ENCODE measurements at regions not wholly inside any gene's neighbourhood (a gene's known extent, or its start where the extent isn't known, plus 50 kb on each side); places are given as distances from the start of the nearest gene placed in this dataset.

DNA sequence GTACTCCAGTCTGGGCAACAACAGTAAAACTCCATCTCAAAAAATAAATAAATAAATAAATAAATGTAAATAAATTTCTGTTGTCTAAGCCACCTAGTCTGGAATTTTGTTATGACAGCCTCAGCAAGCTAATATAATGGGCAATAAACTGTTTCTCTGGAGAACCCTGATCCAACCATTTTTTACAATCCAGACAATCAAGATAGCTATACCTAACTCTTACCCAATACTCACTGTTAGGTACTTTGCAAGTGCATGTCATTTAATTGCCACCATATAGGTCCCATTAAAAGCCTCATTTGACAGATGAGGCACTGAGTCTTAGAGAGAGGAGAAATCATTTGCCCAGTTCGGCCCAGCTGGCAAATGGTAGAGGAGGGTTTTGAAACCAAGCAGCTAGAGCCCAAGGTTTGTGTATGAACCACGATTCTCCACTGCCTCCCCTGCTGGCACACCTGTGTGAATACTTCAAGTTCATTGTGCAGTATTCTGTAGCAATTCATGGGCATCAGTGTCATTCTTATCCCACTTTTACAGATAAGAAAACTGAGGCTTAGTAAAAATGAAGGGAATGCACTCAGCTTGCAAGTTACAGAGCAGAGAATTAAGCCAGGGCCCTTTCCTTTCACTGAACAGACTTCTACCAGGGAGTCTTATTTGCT, 107.0 kb upstream of the UBE2E1 start:
- Histone ChIP-seq H3K27ac (no peak overlapping the region), H3K36me3 (replicated peaks in 1 of 2; ENCODE audit: insufficient read depth in 1 of 2, low read depth in 2 of 2) (no peaks in the 10 kb centered on the region), H3K4me1 (no peaks in the 10 kb centered on the region), H3K4me3 (no peak overlapping the region), H3K27me3 (no peaks in the 10 kb centered on the region), H3K9me3 (no peaks in the 10 kb centered on the region)
- WGBS, 2 donors = 43% methylated on average over 2 of the region's 2 CpGs
- TF ChIP-seq, protein P1, sequence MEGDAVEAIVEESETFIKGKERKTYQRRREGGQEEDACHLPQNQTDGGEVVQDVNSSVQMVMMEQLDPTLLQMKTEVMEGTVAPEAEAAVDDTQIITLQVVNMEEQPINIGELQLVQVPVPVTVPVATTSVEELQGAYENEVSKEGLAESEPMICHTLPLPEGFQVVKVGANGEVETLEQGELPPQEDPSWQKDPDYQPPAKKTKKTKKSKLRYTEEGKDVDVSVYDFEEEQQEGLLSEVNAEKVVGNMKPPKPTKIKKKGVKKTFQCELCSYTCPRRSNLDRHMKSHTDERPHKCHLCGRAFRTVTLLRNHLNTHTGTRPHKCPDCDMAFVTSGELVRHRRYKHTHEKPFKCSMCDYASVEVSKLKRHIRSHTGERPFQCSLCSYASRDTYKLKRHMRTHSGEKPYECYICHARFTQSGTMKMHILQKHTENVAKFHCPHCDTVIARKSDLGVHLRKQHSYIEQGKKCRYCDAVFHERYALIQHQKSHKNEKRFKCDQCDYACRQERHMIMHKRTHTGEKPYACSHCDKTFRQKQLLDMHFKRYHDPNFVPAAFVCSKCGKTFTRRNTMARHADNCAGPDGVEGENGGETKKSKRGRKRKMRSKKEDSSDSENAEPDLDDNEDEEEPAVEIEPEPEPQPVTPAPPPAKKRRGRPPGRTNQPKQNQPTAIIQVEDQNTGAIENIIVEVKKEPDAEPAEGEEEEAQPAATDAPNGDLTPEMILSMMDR (IDR thresholded peaks at IDR 0.05) = no peak
- DNase-seq = no peak
- ATAC-seq = no peak
- intact Hi-C loops (cut with DNase I) = no loop called here

DNA sequence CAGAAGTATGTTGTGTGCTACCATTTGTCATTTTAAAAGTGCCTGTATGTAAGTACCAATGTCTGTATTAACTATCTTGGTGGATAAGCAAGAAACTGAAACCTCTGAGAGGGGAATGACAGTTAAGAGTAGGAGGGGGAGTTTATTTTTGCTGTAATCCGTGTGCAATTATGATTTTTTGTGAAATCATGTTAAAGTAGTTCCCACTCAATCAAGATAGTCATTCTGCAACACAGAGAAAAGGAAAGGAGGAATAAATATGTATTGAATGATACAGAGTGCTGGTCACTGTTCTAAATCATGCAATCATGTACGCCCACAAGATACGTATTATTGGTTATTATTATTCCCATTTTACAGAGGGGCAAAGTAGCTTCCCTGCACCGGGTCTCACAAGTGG, 105.1 kb upstream of the UBE2E1 start:
- WGBS, 2 donors = 69 to 73% methylated on average over 4 of the region's 4 CpGs
- Histone ChIP-seq H3K4me1 (no peaks in the 10 kb centered on the region), H3K4me3 (no peak overlapping the region), H3K9me3 (no peaks in the 10 kb centered on the region), H3K27ac (no peak overlapping the region), H3K36me3 (replicated peaks in 1 of 2; ENCODE audit: insufficient read depth in 1 of 2, low read depth in 2 of 2) (no peaks in the 10 kb centered on the region), H3K27me3 (no peaks in the 10 kb centered on the region)
- no peak for DNase-seq
- intact Hi-C loops (cut with DNase I) = no loop called here
- no peak for ATAC-seq
- TF ChIP-seq, protein P1 (IDR thresholded peaks at IDR 0.05) = no peak
- no peak for TF ChIP-seq POLR2A (IDR thresholded peaks at IDR 0.05)

DNA sequence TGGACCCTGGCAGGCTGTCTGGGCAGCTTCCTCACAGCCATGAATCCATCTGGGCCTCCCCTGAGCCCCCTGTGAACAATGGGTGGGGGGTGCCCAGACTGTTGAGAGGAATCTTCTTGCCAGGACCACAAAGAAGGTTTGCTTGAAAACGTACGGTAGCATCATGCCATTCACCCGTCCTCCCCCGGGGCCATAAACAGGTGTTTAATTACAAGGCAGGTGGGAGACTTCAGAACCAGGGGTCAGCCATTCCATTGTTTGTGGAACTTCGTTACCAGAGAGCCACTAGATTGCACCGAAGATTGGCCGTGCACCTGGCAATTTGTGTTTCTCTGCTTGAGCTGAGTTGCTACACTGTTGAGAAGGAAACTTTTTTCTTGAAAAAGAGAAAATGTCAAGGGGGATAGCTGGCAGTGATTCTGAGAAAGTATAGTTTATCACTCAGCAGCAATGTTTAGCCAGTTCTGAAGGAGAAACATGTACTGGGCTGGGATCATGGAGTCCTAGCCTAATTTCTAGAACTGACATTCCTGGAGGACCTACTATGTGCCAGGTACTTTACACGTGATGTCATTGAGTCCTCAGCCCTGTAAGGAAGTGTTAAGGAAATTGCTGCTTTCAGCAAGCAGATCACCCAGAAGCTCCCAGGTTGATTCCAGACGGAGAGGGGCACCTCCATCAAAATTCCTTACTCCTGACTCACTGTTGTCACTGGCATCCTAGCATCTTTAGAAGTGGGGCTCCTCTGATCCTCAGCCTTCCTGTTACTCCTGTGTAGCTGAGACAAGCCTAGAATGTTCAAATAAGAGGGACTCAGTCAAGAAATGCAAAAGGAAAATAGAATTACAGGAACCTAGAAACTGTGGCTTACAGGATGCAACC, 103.8 kb upstream of the UBE2E1 start:
- intact Hi-C loops (cut with DNase I) = no loop called here
- Histone ChIP-seq H3K36me3 (replicated peaks in 1 of 2; ENCODE audit: insufficient read depth in 1 of 2, low read depth in 2 of 2) (no peaks in the 10 kb centered on the region), H3K9me3 (no peaks in the 10 kb centered on the region), H3K4me3 (no peak overlapping the region), H3K27ac (no peak overlapping the region), H3K27me3 (no peaks in the 10 kb centered on the region), H3K4me1 (no peaks in the 10 kb centered on the region)
- no peak for ATAC-seq
- TF ChIP-seq, protein P1 (IDR thresholded peaks at IDR 0.05) = no peak
- TF ChIP-seq POLR2A (IDR thresholded peaks at IDR 0.05) = no peak
- no peak for DNase-seq
- 31 to 35% methylated on average over 8 to 9 of the region's 9 CpGs for WGBS, 2 donors

DNA sequence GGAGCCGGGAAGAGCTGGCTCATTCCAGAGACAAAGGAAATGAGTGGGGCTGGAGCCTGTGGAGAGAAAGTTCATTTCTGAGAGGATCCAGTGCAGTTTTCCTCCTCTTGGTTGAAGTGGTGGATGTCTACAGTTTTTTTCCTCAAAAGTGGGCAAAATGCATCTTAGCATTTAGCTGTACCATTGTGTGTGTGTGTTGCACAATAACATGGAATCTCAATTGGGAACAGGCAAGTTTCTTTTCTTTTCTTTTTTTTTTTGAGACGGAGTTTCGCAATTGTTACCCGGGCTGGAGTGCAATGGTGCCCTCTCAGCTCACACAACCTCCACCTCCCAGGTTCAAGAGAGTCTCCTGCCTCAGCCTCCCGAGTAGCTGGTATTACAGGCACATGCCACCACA, 101.5 kb upstream of the UBE2E1 start:
- TF ChIP-seq, protein P1 (IDR thresholded peaks at IDR 0.05) = no peak
- no peak for TF ChIP-seq POLR2A (IDR thresholded peaks at IDR 0.05)
- H3K4me1 ChIP-seq = no peaks in the 10 kb centered on the region
- ATAC-seq (no peak), DNase-seq (no peak)
- no peaks in the 10 kb centered on the region for H3K36me3 ChIP-seq (replicated peaks in 1 of 2; ENCODE audit: insufficient read depth in 1 of 2, low read depth in 2 of 2)
- WGBS, 2 donors = 73 to 76% methylated on average over 5 of the region's 5 CpGs
- H3K27ac ChIP-seq = no peak overlapping the region
- intact Hi-C loops (cut with DNase I) = no loop called here
- H3K27me3 ChIP-seq = no peaks in the 10 kb centered on the region
- H3K4me3 ChIP-seq = no peak overlapping the region
- H3K9me3 ChIP-seq = no peaks in the 10 kb centered on the region
